H9 (cell line): ENCODE measurements at regions not wholly inside any gene's neighbourhood (a gene's known extent, or its start where the extent isn't known, plus 50 kb on each side); places are given as distances from the start of the nearest gene placed in this dataset.

ENCODE experiments used
- DNase-seq: peaks from one replicate; pipeline ENCODE4 v3.0.0-alpha.2; 2017
- H2AFZ ChIP-seq: one replicate; pipeline ENCODE4 v1.6.1; 2013; ENCODE audit warnings: mild to moderate bottlenecking, low read length, control low read depth, moderate library complexity
- H2AK5ac ChIP-seq: 2 replicates; pipeline ENCODE4 v1.6.1; 2013; ENCODE audit warnings: low read length, control low read depth, mixed read lengths; ENCODE audit not compliant: insufficient read length
- H2BK120ac ChIP-seq: one replicate; pipeline ENCODE4 v1.6.1; 2013; ENCODE audit warnings: low read depth, mild to moderate bottlenecking, low read length, control low read depth, inconsistent platforms; ENCODE audit not compliant: poor library complexity, severe bottlenecking
- H2BK12ac ChIP-seq: 2 replicates; pipeline ENCODE4 v1.6.1; 2013; ENCODE audit warnings: low read length, control low read depth, mixed read lengths, low read depth; ENCODE audit not compliant: insufficient read length
- H2BK15ac ChIP-seq: 2 replicates; pipeline ENCODE4 v1.6.1; 2013; ENCODE audit warnings: low read depth, low read length, control low read depth
- H2BK20ac ChIP-seq: one replicate; pipeline ENCODE4 v1.6.1; 2013; ENCODE audit warnings: low read depth, mild to moderate bottlenecking, low read length, control low read depth, inconsistent platforms; ENCODE audit not compliant: poor library complexity, severe bottlenecking
- H2BK5ac ChIP-seq: 2 replicates; pipeline ENCODE4 v1.6.1; 2013; ENCODE audit warnings: low read length, control low read depth, mixed read lengths; ENCODE audit not compliant: insufficient read length
- H3K14ac ChIP-seq: 2 replicates; pipeline ENCODE4 v1.6.1; 2013; ENCODE audit warnings: low read length, control low read depth; ENCODE audit not compliant: insufficient read depth
- H3K18ac ChIP-seq: 2 replicates; pipeline ENCODE4 v1.6.1; 2013; ENCODE audit warnings: low read depth, mild to moderate bottlenecking, mixed read lengths, low read length, control low read depth; ENCODE audit not compliant: insufficient read length
- H3K23ac ChIP-seq: 2 replicates; pipeline ENCODE4 v1.6.1; 2013; ENCODE audit warnings: low read length, control low read depth, mixed read lengths, low read depth; ENCODE audit not compliant: insufficient read length
- H3K23me2 ChIP-seq: 2 replicates; pipeline ENCODE4 v1.6.1; 2013; ENCODE audit warnings: low read depth, mild to moderate bottlenecking, mixed read lengths, low read length, control low read depth; ENCODE audit not compliant: insufficient read length, poor library complexity, severe bottlenecking
- H3K27ac ChIP-seq: 2 replicates; pipeline ENCODE4 v1.5.1; 2013; ENCODE audit warnings: low read length, control low read depth, mixed read lengths, low read depth; ENCODE audit not compliant: insufficient read length
- H3K27me3 ChIP-seq: 2 replicates; pipeline ENCODE4 v1.6.1; 2013; ENCODE audit warnings: low read length, control low read depth, inconsistent platforms; ENCODE audit not compliant: insufficient read depth
- H3K4ac ChIP-seq: 2 replicates; pipeline ENCODE4 v1.6.1; 2013; ENCODE audit warnings: low read depth, mild to moderate bottlenecking, control low read depth, inconsistent platforms, low read length, moderate library complexity
- H3K4me1 ChIP-seq: 2 replicates; pipeline ENCODE4 v1.6.1; 2013; ENCODE audit warnings: low read length, control low read depth, inconsistent platforms; ENCODE audit not compliant: insufficient read depth
- H3K4me2 ChIP-seq: 2 replicates; pipeline ENCODE4 v1.6.1; 2013; ENCODE audit warnings: low read length, control low read depth, mixed read lengths; ENCODE audit not compliant: insufficient read length, insufficient read depth
- H3K56ac ChIP-seq: 2 replicates; pipeline ENCODE4 v1.6.1; 2013; ENCODE audit warnings: low read depth, mild to moderate bottlenecking, mixed read lengths, low read length, control low read depth; ENCODE audit not compliant: insufficient read length
- H3K79me1 ChIP-seq: 2 replicates; pipeline ENCODE4 v1.6.1; 2013; ENCODE audit warnings: low read depth, mild to moderate bottlenecking, moderate library complexity, low read length, control low read depth, inconsistent platforms; ENCODE audit not compliant: insufficient read depth, poor library complexity, severe bottlenecking
- H3K79me2 ChIP-seq: 2 replicates; pipeline ENCODE4 v1.6.1; 2013; ENCODE audit warnings: low read length, control low read depth, inconsistent platforms; ENCODE audit not compliant: insufficient read depth
- H3K9ac ChIP-seq: 2 replicates; pipeline ENCODE4 v1.6.1; 2013; ENCODE audit warnings: low read length, control low read depth, mixed read lengths; ENCODE audit not compliant: insufficient read length; ENCODE audit errors: extremely low read depth
- H3K9me3 ChIP-seq: one replicate; pipeline ENCODE4 v1.6.1; 2013; ENCODE audit warnings: low read depth, low read length, inconsistent platforms; ENCODE audit not compliant: control insufficient read depth
- H3T11ph ChIP-seq: one replicate; pipeline ENCODE4 v1.6.1; 2013; ENCODE audit warnings: mild to moderate bottlenecking, low read length, control low read depth, inconsistent platforms
- H4K20me1 ChIP-seq: one replicate; pipeline ENCODE4 v1.6.1; 2013; ENCODE audit not compliant: control insufficient read depth, insufficient read length, insufficient read depth
- H4K5ac ChIP-seq: 2 replicates; pipeline ENCODE4 v1.6.1; 2013; ENCODE audit warnings: low read depth, mild to moderate bottlenecking, mixed read lengths, low read length, control low read depth; ENCODE audit not compliant: insufficient read length
- H4K8ac ChIP-seq: replicated peaks from 2 replicates; pipeline ENCODE4 v1.6.1; 2013; ENCODE audit warnings: low read length, control low read depth, mixed read lengths, low read depth; ENCODE audit not compliant: insufficient read length
- H4K91ac ChIP-seq: 2 replicates; pipeline ENCODE4 v1.6.1; 2013; ENCODE audit warnings: low read depth, mild to moderate bottlenecking, moderate library complexity, mixed read lengths, low read length, control low read depth; ENCODE audit not compliant: insufficient read length
- H3K27ac Mint-ChIP-seq, 3 experiments: 2 replicates in 2 of 3; 3 replicates in 1 of 3; pipeline ENCODE4 v1.8.0; 2020 to 2021; ENCODE audit warnings: mixed read lengths in 3 of 3, mild to moderate bottlenecking in 1 of 3, moderate library complexity in 1 of 3
- H3K27me3 Mint-ChIP-seq: 2 replicates; pipeline ENCODE4 v1.8.0; 2021; ENCODE audit warnings: low read depth, mild to moderate bottlenecking, moderate library complexity, mixed read lengths
- H3K36me3 Mint-ChIP-seq, 3 experiments: 2 replicates in 2 of 3; 3 replicates in 1 of 3; pipeline ENCODE4 v1.8.0; 2020 to 2021; ENCODE audit warnings: low read depth in 3 of 3, mixed read lengths in 3 of 3; ENCODE audit not compliant: insufficient read depth in 1 of 3
- H3K4me1 Mint-ChIP-seq, 2 experiments: 2 replicates each; pipeline ENCODE4 v1.8.0; 2020; ENCODE audit warnings: mixed read lengths in 2 of 2
- H3K4me3 Mint-ChIP-seq, 2 experiments: 2 replicates in 1 of 2; 3 replicates in 1 of 2; pipeline ENCODE4 v1.8.0; 2020 to 2021; ENCODE audit warnings: mild to moderate bottlenecking in 2 of 2, mixed read lengths in 2 of 2, moderate library complexity in 1 of 2
- H3K9me3 Mint-ChIP-seq, 2 experiments: 2 replicates in 1 of 2; 3 replicates in 1 of 2; pipeline ENCODE4 v1.8.0; 2020; ENCODE audit warnings: mild to moderate bottlenecking in 2 of 2, mixed read lengths in 2 of 2, moderate library complexity in 1 of 2
- CTCF ChIP-seq: fragments of 200-600 bp; sonication (generic); conservative IDR thresholded peaks from 3 replicates; pipeline ENCODE4 v1.8.0; 2021; ENCODE audit warnings: antibody characterized with exemption, mild to moderate bottlenecking
- WGBS: extraction: QIAGEN DNeasy Blood & Tissue Kit; methylation state at CpG from one replicate; pipeline ENCODE4 v1.1.7; 2013; ENCODE audit warnings: missing lambda C conversion rate, low lambda C conversion rate, mixed read lengths; ENCODE audit not compliant: insufficient read length; ENCODE audit errors: extremely low coverage; 5-methylcytosine and 5-hydroxymethylcytosine counted together

GRCh38 chr10:100647928-100648327 is 97.5 kb upstream of the PAX2 start:
- WGBS, result no CpG with 5 or more reads among the region's 2 CpGs
- H3K27ac Mint-ChIP-seq, result no peak overlapping the region
- Histone ChIP-seq H3K23me2 (no peaks in the 10 kb centered on the region), H2BK20ac (no peak overlapping the region), H2BK5ac (no peak overlapping the region), H3K27me3 (peaks cover 9% of the 10 kb centered on the region; the same call in 1 of the 2 replicates), H2BK120ac (no peak overlapping the region), H2AK5ac (no peak overlapping the region), H3K79me2 (no peaks in the 10 kb centered on the region), H4K8ac (no peak overlapping the region), H3K4me1 (peaks cover 4% of the 10 kb centered on the region; the same call in 1 of the 2 replicates), H2AFZ (no peak overlapping the region), H3K18ac (no peak overlapping the region), H4K5ac (no peak overlapping the region), H4K20me1 (no peaks in the 10 kb centered on the region), H3K79me1 (no peaks in the 10 kb centered on the region), H3K9ac (no peak overlapping the region), H3T11ph (no peak overlapping the region), H2BK12ac (no peak overlapping the region), H2BK15ac (no peak overlapping the region), H3K4me2 (no peak overlapping the region), H3K56ac (no peak overlapping the region), H3K23ac (no peak overlapping the region), H3K14ac (no peak overlapping the region), H3K4ac (no peak overlapping the region), H4K91ac (no peak overlapping the region), H3K27ac (no peak overlapping the region), H3K9me3 (no peaks in the 10 kb centered on the region)
- no peak for DNase-seq
- H3K27me3 Mint-ChIP-seq, result peaks cover 80% of the 10 kb centered on the region
- no peak overlapping the region for H3K4me3 Mint-ChIP-seq
- peaks cover 0 to 8% (median 2%) of the 10 kb centered on the region in 3 experiments; a peak in 1 of 7 replicates for H3K36me3 Mint-ChIP-seq
- H3K9me3 Mint-ChIP-seq, result peaks cover 2 to 9% of the 10 kb centered on the region in 2 experiments; a peak in 4 of 5 replicates
- no peak for TF ChIP-seq CTCF
- peaks cover 24 to 41% of the 10 kb centered on the region in 2 experiments for H3K4me1 Mint-ChIP-seq
